ENCODE measurements at regions not wholly inside any gene's neighbourhood (a gene's known extent, or its start where the extent isn't known, plus 50 kb on each side); places are given as distances from the start of the nearest gene placed in this dataset.
A peak's percentile ranks its signal among the peaks of the same experiment; 100 is the strongest.
"Not testable (repeated sequence)": the region's sequence is repeated elsewhere in the genome, so short reads cannot be mapped to it uniquely, and the experiment has no call there.

GRCh38 chr1:196366-196765 lies 255.1 kb downstream of the OR4F29 start:
- DNase-seq: not testable (repeated sequence)

- DNase-seq: not testable (repeated sequence)
These were observed 260.0 kb downstream of the OR4F29 start for GRCh38 chr1:191296-192049.

- DNase-seq: not testable (repeated sequence)
These were observed 260.8 kb downstream of the OR4F29 start for GRCh38 chr1:190678-191077.

- DNase-seq: not testable (repeated sequence)
These were observed 261.6 kb downstream of the OR4F29 start for GRCh38 chr1:189915-190314.

- not testable (repeated sequence) for DNase-seq
These were observed 262.2 kb downstream of the OR4F29 start for GRCh38 chr1:189270-189669.

GRCh38 chr1:187298-187697 lies 264.2 kb downstream of the OR4F29 start:
- not testable (repeated sequence) for DNase-seq

GRCh38 chr1:186691-187131 lies 264.8 kb downstream of the OR4F29 start:
- DNase-seq: not testable (repeated sequence)

- not testable (repeated sequence) for DNase-seq
These were observed 265.3 kb downstream of the OR4F29 start for GRCh38 chr1:186223-186622.

- not testable (repeated sequence) for DNase-seq
These were observed 266.0 kb downstream of the OR4F29 start for GRCh38 chr1:185526-185925.

GRCh38 chr1:184336-184686 lies 267.2 kb downstream of the OR4F29 start:
- DNase-seq: not testable (repeated sequence)

GRCh38 chr1:183620-184335 lies 267.7 kb downstream of the OR4F29 start:
- not testable (repeated sequence) for DNase-seq

- DNase-seq: not testable (repeated sequence)
These were observed 268.4 kb downstream of the OR4F29 start for GRCh38 chr1:183081-183480.

GRCh38 chr1:182631-183030 lies 268.8 kb downstream of the OR4F29 start:
- not testable (repeated sequence) for DNase-seq

- DNase-seq: peak; percentile 46 to 48
These were observed 269.9 kb downstream of the OR4F29 start for GRCh38 chr1:181247-182216.

GRCh38 chr1:180749-181205 lies 270.7 kb downstream of the OR4F29 start:
- not testable (repeated sequence) for DNase-seq

- not testable (repeated sequence) for DNase-seq
These were observed 312.6 kb downstream of the OR4F29 start for GRCh38 chr1:138842-139241.

GRCh38 chr1:137664-138063 lies 313.8 kb downstream of the OR4F29 start:
- DNase-seq: not testable (repeated sequence)

- not testable (repeated sequence) for DNase-seq
These were observed 315.0 kb downstream of the OR4F29 start for GRCh38 chr1:136344-136932.

- not testable (repeated sequence) for DNase-seq
These were observed 316.5 kb downstream of the OR4F29 start for GRCh38 chr1:134936-135335.

- not testable (repeated sequence) for DNase-seq
These were observed 333.0 kb downstream of the OR4F29 start for GRCh38 chr1:118440-118839.

- DNase-seq: not testable (repeated sequence)
These were observed 335.9 kb downstream of the OR4F29 start for GRCh38 chr1:115534-115933.

- DNase-seq: not testable (repeated sequence)
These were observed 346.7 kb downstream of the OR4F29 start for GRCh38 chr1:104776-105175.
